ENCODE measurements at regions not wholly inside any gene's neighbourhood (a gene's known extent, or its start where the extent isn't known, plus 50 kb on each side); places are given as distances from the start of the nearest gene placed in this dataset.

GRCh38 chr7:118087126-118087525, 96.8 kb upstream of the LSM8 start:
- no peak for DNase-seq

GRCh38 chr7:118094044-118094443, 89.9 kb upstream of the LSM8 start:
- no peak for DNase-seq

GRCh38 chr7:118104812-118105441, 79.0 kb upstream of the LSM8 start:
- no peak for DNase-seq

- no peak for DNase-seq
Observed at GRCh38 chr7:118109607-118110006, 74.4 kb upstream of the LSM8 start.

GRCh38 chr7:118110178-118110925, 73.6 kb upstream of the LSM8 start:
- DNase-seq = no peak

- DNase-seq = no peak
Observed at GRCh38 chr7:118111347-118111746, 72.6 kb upstream of the LSM8 start.

- no peak for DNase-seq
Observed at GRCh38 chr7:118114175-118114574, 69.8 kb upstream of the LSM8 start.

GRCh38 chr7:118129041-118129795, 54.7 kb upstream of the LSM8 start:
- no peak for DNase-seq

- DNase-seq = no peak
Observed at GRCh38 chr7:118132764-118133163, 51.2 kb upstream of the LSM8 start.

All from stimulated activated CD4-positive, alpha-beta T cell treated with anti-CD3 and anti-CD28 coated beads, Interleukin-2, amount 100 ng/mL, for 24 hours (primary cell).